Cardiac fibroblast (primary cell): ENCODE measurements at regions not wholly inside any gene's neighbourhood (a gene's known extent, or its start where the extent isn't known, plus 50 kb on each side); places are given as distances from the start of the nearest gene placed in this dataset.

Experiments used
- DNase-seq, 2 donors: peaks; one replicate each; pipeline versions ENCODE4 v3.0.0 to v3.0.0-alpha.2; 2010; ENCODE audit warnings: low read depth in 2 of 2
- H3K4me3 ChIP-seq, 2 donors: replicated peaks in 1 of 2; 1 replicate in 1 of 2; 2 replicates in 1 of 2; pipeline ENCODE4 v1.5.1; 2011; ENCODE audit warnings: low read depth in 2 of 2, low read length in 2 of 2, mild to moderate bottlenecking in 2 of 2, moderate library complexity in 1 of 2
- TF ChIP-seq, protein P1 (sequence below): IDR thresholded peaks from one replicate; pipeline ENCODE4 v1.5.1; 2011; ENCODE audit warnings: low read depth, mild to moderate bottlenecking, low read length, inconsistent platforms

DNA sequence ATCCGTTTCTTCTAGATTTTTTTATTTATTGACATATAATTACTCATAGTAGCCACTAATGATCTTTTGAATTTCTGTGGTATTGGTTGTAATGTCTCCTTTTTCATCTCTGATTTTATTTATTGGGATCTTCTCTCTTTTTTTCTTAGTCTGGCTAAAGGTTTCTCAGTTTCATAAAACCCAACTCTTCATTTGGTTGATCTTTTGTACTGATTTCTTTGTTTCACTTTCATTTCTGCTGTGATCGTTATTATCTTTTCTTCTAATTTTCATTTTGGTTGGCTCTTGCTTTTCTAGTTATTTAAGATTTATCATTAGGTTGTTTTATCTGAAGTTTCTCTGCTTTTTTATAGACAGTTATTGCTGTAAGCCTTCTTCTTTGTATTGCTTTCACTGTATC lies 463.6 kb upstream of the CRIM1 start:
- no peak overlapping the region for H3K4me3 ChIP-seq
- TF ChIP-seq, protein P1, sequence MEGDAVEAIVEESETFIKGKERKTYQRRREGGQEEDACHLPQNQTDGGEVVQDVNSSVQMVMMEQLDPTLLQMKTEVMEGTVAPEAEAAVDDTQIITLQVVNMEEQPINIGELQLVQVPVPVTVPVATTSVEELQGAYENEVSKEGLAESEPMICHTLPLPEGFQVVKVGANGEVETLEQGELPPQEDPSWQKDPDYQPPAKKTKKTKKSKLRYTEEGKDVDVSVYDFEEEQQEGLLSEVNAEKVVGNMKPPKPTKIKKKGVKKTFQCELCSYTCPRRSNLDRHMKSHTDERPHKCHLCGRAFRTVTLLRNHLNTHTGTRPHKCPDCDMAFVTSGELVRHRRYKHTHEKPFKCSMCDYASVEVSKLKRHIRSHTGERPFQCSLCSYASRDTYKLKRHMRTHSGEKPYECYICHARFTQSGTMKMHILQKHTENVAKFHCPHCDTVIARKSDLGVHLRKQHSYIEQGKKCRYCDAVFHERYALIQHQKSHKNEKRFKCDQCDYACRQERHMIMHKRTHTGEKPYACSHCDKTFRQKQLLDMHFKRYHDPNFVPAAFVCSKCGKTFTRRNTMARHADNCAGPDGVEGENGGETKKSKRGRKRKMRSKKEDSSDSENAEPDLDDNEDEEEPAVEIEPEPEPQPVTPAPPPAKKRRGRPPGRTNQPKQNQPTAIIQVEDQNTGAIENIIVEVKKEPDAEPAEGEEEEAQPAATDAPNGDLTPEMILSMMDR, result no peak
- no peak for DNase-seq

DNA sequence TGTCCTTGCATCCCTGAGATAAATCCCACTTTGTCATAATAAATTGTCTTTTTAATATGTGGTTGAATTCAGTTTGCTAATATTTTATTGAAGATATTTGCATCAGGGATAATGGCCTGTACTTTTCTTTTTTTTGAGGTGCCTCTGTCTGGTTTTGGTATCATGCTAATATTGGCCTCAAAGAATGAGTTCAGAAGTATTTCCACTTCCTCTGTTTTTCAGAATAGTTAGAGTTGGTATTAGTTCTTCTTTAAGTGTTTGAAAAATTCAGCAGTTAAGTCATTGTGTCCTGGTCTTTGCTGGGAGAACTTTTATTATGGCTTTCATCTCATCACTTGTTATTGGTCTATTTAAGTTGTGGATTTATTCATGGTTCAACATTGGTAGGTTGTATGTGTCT lies 464.1 kb upstream of the CRIM1 start:
- DNase-seq, result no peak
- TF ChIP-seq, protein P1, result no peak

DNA sequence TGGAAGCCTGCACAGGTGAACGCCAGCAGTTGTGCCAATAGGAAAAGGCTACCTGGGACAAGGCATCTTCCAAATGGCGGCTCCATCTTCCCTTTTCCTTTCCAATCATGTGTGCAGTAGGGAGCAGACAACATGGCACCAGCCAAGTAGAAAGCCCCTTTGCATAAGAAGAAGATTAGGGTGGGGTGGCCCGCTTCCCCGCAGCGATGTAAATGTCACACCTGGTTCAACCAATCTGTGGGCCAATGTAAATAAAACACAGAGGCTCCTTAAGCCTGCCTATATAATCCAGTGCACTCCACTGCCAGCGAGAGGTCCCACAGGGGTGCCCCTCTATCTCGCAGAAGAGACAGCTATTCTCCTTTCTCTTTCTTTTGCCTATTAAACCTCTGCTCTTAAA lies 468.4 kb upstream of the CRIM1 start:
- TF ChIP-seq, protein P1, result no peak
- no peak overlapping the region for H3K4me3 ChIP-seq
- no peak for DNase-seq

More for the DNA sequence above, 464.1 kb upstream of the CRIM1 start:
- no peak overlapping the region for H3K4me3 ChIP-seq

DNA sequence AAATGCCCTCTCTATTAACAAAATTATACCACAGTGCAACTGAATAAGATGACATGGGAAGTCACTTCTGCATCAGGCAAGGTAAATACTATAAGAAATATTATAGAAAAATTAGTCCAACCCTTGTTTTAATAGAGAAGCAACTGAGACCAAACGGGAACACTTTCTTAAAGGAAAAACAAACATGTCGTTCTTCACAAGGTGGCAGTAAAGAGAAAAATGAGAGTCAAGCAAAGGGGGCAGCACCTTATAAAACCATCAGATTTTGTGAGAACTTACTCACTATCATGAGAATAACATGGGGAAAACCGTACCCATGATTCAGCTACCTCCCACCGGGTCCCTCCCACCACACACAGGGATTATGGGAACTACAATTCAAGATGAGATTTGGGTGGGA lies 481.7 kb upstream of the CRIM1 start:
- no peak for DNase-seq
- TF ChIP-seq, protein P1, result no peak

DNA sequence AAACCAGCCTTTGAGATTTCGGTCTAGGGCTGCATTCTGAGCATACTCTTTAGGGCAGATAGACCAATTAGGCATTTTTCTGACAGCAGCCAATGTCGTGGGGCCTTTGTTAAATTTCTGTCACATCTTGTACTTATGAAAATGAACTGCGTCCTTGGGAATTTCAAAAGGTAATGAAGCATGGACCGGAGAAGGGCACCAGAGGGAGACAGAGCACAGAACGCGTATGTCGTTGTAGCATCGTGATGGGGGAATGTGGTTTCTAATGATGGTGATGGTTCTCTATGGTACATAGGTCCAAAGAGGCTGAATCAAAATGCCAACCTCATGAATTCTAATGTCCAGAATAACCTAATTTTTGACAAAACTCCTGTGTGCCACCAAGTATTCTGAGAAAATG lies 483.9 kb upstream of the CRIM1 start:
- no peak for DNase-seq
- H3K4me3 ChIP-seq, result no peak overlapping the region
- TF ChIP-seq, protein P1, result no peak

More for the DNA sequence above, 481.7 kb upstream of the CRIM1 start:
- no peak overlapping the region for H3K4me3 ChIP-seq

DNA sequence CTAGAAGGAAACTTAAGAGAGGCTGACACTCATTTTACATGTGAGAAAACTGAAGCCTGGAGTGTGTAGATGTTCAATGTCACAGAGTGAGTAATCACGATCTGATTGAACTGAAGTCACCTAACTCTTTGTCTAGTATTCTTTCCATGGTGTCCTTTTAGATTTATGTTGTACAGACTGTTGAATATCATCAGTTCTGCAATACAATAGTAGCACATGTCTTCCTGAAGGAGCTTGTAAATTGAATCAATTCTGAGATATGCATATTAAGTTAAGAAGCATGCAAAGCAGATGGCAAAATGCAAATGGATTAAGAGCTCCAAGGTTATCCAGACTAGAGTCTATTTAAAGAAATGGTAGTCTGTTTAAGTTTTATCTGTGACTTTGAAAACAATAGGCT lies 484.9 kb upstream of the CRIM1 start:
- TF ChIP-seq, protein P1, result no peak
- no peak for DNase-seq
- no peak overlapping the region for H3K4me3 ChIP-seq

DNA sequence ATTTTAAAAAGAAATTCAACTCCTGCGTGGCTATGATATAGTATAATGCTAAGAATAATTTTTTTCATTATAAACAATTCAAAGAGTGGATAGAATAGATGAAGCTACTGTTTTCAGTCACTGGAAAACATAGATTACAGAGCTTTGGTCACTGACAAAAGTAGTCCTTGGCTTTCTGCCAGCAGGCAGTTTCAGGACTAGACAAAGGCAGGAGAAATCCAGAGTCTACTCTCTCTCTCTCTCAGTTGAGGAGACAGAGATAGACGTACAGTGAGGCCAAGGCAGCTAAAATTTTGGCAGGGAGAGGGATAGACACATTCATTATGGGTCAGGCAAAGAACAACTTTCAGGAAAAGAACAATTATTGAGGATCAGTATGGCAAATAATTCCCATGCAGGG lies 491.4 kb upstream of the CRIM1 start:
- DNase-seq, result no peak
- H3K4me3 ChIP-seq, result no peak overlapping the region
- TF ChIP-seq, protein P1, result no peak
